GM19395 (cell line): ENCODE measurements at regions not wholly inside any gene's neighbourhood (a gene's known extent, or its start where the extent isn't known, plus 50 kb on each side); places are given as distances from the start of the nearest gene placed in this dataset.

Source experiments
- ATAC-seq: cut with Tn5 transposase; IDR thresholded peaks from one replicate; pipeline ENCODE4 v1.9.1; 2021; ENCODE audit warnings: mild to moderate bottlenecking, moderate library complexity; ENCODE audit not compliant: unreplicated experiment

DNA sequence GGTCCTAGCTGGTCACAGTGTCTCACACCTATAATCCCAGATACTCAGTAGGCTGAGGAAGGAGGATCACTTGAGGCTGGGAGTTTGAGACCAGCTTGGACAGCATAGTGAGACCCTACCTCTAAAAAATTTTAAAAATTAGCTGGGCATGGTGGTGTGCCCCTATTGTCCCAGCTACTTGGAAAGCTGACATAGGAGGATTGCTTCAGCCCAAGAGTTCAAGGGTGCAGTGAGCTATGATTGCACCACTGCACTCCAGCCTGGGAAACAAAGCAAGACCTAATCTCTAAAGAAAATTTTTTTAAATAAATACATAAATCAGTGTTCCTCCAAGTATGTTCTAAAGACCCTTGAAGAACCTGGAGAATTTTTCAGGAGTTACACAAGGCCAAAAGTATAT is 50.6 kb upstream of the GNAO1 start:
- no peak for ATAC-seq

DNA sequence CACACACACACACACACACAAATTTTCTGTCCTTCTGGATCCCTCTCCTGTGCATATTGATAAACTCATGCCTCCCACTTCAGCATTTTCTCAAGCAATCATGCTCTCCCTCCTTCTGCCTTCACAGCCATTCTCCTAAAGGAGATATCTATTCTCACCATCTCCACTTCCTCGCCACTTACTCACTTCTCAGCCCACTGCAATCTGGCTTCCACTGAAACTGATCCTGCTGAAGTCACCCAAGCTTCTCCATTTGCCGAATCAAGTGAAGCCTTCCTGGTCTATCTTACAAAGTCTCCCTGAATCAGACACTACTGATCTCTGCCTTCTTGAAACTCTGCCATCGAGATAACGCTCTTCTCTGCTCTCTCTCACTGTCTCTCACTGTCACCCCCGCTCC is 54.0 kb upstream of the GNAO1 start:
- no peak for ATAC-seq

DNA sequence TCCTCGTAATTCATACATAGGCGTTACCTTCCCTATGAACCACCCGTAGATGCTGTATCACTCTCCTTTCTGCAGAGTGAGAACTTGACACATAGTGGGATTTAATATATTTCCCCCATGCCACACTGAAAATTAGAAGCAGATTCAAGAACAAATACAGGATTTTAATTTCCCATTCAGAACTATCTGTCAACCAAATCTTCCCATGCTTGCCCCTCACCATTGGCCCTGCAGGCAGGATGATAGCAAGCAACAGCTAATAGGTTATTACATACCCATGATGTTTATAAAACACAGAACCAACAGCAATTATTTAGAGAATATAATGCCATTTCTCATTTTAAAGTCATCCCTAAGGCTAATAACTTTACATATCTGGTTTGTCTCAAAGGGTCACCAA is 55.0 kb upstream of the GNAO1 start:
- ATAC-seq = no peak

DNA sequence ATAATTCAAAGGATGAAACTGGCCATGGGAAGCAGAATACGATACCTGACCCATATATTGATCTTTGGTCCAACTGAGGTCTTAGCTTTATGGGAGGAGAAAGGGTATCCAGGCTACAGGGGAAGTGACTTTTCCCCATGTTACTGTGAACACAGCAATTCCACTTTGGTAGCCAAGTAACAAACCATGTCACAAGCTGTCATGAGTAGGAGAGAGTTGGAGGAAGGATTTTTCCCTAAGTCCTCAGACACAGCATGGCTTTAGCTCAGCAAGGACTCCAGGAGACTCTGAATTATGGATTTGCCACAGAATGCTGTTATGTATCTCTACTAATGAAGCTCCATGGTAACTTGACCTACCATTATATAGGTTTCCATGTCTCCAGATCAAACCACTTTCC is 56.5 kb upstream of the GNAO1 start:
- ATAC-seq = no peak

DNA sequence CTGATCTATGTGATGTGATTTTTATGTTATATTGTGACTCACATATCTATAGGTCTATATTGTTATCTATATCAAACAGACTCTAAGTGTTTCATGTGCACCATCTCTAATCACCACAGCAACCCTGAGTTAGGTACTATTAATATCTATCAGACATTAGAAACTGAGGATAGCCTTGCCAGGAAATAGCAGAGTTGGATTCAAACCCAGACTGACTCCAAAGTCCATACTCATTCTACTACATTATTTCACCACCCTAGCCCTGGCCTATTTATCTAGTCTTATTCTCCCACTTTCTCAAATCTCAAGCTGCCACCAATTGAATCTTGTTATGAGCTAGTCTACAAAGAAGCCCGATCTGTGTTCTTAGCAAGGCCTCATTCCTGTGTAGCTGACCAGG is 65.4 kb upstream of the GNAO1 start:
- ATAC-seq = no peak

DNA sequence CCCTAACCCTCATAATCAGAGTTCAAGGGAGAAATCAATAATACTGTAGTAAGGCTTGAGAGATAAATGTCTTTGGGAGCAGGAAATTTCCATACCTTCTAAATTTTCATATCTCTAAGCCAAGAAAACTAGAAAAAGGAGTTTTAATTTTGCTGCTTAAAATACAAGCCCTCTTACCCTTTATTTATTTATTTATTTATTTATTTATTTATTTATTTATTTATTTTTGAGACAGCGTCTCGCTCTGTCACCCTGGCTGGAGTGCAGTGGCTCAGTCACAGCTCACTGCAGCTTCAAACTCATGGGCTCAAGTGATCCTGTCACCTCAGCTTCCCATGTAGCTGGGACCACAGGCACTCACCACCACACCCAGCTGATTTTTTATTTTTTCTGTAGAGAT is 69.0 kb upstream of the GNAO1 start:
- no peak for ATAC-seq

DNA sequence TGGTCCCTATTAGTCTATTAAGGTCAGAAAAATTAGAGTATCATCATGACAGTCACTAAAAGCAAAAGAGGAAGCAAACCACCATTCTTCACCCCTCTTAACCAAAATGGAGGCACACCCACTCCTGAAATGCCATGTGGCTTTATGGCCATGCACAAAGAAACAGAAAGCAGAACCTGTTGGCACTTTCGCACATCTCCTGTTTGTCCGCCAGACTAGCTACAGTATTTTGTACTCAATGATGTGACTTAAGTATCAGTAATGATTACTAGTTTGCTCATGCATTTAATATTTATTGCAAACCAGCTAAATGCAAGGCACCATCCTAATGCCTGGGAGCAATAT is 70.2 kb upstream of the GNAO1 start:
- ATAC-seq = no peak

DNA sequence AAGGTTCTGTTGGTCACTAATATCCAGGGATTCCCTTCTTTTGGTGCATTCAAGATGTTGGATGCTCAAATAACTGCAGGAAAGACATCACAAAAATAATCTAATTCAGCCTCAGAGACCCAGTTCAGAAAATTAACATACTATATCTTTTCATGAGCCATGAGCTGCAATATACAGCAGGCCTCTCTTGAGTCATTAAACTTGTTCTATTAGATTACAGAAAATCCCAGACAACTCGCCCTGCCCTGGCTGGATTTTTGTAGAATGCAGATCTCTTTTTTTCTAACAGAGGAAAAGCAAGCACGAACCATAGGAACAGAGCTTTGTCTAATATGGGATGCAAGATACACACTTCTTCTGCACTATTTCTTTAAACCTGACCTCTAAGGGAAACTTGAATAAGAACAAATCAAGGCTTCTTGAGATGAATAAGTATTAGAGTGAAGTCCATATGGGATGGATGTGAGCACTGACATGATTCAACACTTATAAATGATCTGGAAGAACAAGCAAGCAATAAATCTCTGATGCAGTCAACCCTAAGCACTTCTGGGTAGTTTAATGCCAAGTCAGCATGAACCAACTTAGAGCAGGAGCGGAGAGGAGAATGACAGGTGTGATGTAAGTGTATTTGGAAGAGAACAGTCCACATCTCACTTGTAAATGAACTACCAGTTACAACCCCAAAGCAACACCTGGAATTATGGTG is 70.7 kb upstream of the GNAO1 start:
- ATAC-seq = no peak

DNA sequence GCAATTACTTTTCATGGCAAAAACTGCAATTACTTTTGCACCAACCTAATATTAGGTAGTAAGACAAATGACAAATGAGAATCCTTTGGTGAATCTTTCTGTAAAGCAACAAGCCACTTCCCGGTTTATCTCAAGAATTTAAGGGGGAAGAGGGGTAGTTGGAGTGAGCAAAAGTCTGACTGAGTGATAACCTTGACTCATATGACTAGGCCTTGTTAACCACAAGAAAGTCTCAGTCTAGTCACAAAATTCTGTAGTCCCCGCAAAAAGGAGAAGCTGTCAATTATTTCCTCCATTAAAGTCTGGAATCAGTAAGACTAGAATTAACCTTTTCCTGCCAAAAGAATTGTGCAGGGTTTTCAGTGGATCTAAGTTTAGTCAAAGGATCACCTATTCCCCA is 72.2 kb upstream of the GNAO1 start:
- ATAC-seq = no peak

DNA sequence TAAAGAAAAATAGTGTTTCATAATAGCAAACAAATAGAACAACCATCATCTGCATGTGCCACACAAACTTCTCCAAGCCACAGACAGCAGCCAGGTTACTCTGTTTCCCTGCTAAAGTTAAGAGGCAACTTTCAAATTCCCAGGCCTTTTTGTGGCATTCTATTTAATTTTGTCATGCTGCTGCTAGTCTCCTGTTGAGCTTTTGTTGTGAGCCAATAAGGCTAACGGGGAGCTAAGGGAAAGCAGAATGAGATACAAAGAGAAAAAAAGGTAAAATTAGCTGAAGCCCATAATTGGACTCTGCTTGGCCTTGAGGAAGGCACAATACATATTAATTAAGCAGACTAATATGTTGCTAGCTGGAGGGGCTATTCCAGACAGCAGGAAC is 74.7 kb upstream of the GNAO1 start:
- no peak for ATAC-seq

DNA sequence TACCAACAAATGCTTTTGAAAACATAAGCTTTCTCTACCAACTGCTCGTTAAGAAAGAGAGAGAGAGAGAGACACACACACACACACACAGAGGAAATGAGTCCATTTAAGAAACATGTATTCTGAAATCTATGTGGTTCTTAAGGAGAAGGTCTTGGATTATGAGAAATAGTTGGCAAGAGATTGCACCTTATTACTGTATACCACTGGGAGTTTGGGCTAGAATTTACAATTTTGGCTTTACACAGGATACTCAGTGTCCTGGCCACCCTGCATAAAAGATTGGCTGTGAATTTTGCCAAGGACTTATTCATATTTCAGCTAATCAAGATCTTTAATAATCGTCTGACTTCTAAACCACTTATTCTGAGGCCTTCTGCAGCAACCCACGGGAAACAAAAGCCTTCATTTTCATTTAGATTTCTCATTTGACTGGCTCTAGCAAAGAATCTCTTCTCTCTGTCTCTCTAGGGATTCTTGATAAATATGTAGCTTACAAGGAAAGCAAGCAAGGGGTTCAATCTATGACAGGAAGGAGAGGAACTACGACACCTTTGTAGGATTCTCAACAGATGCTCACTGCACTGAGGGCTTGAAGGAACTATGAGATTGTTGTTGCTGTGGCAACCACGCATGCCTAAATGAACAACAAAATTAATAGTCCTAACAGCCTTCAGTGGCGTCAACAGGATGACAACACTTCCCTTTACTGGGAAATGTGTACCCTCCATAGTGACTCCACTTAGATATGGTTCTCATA is 75.3 kb upstream of the GNAO1 start:
- ATAC-seq = no peak

DNA sequence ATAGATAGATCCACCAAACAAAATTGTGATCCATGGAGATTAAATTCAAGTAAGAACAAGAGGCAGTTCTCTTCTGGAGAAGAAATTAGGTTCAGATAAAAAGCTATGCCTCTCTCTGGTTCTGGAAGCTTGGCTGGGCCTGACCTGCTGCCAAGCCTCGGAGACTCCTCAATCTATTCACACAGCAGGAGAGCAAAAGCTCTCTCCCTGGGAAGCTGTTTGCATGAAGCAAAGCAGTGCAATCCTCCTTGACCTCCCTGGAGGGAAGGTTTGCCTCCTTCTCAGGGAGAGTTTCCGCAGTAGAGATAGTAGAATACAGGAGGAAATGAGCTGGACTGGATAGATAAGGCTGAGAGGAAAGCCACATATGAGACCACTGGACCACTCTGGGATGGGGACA is 78.1 kb upstream of the GNAO1 start:
- no peak for ATAC-seq

DNA sequence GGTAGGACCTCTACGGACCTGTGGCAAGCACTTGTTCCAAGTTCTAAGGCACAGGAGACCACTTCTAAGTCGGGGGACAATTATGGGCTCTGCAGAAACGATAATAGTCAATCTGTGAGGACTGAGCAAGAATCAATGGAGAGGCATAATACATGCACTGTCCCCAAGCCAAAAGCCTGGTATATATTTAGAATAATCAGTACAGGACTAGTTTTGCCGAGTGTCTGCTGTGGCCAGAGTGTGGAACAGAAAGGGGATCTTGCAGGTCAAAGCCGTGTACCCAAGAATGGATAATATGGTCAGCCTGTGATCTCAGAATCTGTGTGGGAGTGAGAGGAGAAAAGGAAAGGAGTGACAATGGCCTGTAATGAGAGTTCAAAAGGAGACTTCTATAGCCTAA is 80.2 kb upstream of the GNAO1 start:
- no peak for ATAC-seq

DNA sequence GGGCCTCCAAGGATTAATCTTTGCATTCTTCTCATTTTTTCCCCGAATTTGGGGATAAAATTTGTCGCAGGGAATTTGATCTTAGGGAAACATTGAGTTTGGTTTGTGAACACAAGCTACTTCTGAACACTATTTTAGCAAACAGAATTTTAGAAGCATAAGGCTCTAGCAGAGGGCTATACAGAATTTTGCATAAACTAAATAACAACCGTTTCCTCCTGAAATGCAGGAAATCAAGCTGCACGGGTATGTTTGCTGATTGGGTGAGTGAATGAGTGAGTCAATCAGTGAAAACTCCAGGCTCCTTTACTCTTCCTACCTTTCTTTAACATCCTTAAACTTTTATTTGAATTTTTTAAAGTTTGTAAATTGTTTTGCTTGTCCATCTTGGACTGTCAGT is 81.3 kb upstream of the GNAO1 start:
- ATAC-seq = no peak

DNA sequence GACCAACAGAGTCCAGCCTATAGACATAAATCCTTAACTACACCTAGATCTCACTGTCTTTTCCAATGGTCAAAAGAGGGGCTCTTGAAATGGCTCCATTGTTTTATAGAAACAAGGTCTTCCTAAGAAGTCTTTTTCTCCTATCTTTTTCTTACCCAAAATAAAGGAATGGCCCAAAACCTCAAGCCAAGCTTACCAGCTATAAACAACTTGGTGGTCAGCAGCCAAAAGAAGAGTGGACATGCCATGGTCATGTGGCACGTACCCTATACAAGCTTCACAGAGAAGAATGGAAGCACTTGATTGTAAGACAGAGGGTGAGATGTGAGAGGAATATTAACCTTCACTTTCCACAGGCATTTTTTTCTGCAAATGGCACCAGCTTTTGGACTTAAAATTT is 82.1 kb upstream of the GNAO1 start:
- no peak for ATAC-seq

DNA sequence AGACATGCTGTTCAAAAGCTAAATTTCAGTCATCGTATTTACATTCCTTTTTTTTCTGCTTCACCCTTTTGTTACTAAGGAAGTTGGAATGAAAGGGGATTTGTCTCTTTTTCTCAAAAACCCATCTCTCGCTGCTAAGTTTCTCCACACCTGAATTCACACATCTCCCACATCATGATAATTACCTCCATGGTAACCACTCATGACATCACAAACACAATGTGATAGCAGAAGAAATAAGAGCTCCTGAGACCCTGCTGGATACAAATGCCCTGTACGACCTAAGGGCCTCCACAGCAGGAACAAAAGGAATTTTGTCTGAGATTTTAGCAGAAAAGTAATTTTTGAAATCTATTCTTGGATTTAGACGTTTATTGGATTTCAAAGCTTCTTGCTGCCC is 82.6 kb upstream of the GNAO1 start:
- no peak for ATAC-seq

DNA sequence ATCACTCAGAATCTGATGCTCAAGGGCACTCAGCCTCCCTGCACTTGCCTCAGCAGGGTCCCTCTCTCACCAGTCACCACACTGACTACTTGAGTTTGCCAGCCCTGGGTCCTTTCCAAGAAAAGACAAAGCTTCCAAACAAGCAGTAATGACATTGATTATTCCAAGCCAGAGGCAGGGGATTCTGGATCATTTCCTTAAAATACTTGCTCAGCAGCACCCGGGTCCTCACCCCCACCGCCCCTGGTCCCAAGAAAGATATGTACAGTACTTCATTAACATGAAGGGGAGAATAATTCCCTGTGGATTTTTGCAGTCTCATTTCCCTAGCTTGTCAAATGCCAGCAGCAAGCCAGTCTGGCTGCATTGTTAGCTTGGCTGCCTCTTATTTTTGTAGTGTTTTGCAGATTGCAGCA is 83.2 kb upstream of the GNAO1 start:
- no peak for ATAC-seq

DNA sequence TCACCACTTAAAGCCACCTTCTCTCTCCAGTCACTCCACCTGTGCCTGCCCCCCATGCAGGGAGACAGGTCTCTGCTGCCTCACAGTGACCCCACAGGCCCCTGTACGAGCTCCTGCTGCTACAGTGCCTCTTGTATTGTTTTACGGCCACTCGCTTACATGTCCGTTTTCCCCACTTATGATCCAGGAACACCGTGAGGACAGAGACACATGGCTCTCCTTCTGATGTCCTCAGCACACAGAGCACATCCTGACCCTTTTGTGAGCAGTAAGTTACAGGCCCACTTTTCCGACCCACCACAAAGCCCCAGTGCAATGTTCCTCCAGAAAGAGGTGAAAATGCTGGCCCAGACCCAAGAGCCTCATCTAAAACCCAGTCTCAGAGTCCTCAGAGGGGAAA is 84.8 kb upstream of the GNAO1 start:
- ATAC-seq = no peak

DNA sequence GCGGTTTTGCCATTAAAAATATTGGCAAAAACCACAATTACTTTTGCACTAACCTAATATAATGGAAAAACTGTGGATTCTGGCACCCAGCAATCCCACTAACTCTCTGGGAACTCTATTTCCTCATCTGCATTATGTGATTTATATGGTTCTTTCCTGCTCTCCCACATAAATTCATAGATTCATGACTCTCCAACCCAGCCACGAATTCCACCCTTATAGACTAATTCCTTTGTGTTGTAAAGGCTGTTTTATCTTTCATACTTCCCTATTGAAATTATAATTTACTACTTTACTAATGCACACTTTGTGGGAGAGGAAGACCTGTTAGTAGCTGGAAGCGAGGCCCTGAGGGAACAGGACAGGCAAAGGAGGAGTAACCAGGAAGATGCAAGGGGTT is 88.4 kb upstream of the GNAO1 start:
- no peak for ATAC-seq

DNA sequence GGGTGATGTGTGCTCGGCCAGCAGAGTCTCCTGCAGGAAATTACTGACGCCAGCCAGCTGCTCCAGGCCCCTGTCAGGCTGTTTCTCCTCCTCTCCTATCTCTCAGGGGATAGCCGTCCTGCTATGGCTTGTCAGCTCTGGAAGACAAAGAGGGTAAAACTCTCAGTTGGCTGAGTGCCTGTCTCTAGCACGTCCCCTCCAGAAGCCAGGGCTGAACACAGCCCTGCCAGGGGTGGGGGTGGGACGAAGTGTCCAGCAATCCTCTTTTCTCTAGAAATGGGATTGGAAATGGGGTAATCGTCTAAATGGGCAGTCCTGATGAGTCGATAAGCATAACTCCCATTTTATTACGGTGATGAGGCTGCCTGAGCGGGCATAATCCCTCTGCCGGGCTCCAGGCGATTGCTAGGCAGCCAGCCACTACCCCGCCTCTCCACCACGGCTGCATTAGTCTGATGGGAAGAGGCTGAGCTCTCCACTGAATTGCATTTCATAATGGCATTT is 89.1 kb upstream of the GNAO1 start:
- no peak for ATAC-seq

DNA sequence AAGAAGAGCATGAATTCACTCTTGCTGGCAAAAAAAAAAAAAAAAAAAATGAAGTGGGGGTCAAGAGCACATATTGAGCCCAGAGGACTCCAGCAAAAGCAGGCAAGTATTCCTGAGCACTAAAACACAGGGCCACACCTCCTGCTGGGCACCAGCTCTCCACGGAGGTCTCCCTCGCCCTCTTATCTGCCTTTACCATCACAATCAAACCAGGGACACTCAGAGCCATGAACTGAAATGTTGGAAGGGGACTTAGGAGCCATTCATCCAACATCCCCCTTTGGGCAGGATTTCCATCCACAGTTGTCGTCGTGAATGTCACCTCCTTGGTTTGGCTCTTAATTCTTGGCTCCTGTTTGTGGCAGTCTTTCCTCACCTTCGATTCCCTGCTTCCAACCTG is 89.8 kb upstream of the GNAO1 start:
- no peak for ATAC-seq

DNA sequence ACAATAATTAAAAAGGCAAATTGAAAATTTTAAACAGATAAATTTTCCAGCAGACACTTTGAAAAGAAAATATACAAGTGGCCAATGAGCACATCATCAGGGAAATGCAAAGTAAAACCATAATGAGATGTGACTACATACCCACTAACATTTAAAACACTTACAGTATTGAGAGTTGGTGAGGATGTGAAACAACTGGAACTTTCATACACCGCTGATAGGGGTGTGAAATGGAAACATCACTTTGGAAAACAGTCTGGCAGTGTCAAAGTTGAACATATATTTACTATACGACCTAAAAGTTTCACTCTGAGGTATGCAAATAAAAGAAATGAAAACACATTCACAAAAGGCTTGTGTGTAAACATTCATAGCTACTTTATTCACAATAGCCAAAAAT is 94.0 kb upstream of the GNAO1 start:
- ATAC-seq = no peak

DNA sequence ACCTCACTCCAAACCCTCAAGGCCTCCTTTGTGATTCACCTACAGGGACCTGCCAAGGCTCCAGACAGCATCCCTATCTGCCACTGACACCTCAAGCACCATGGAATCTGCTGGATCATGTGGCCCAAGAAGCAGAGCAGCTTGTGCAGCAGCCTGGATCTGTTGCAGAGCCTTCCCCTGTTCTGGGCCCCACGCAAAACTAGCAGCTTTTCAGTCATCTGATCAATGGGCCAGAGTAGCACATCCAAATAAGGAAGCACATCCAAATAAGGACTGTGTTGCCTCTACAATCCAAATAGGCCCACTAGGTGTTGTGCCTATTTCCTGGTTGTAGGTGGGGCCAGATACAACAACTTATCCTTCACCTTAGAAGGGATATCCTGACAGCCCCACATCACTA is 97.1 kb upstream of the GNAO1 start:
- ATAC-seq = no peak
